Stimulated activated CD8-positive, alpha-beta memory T cell treated with anti-CD3 and anti-CD28 coated beads, Interleukin-4, amount 100 ng/mL, for 48 hours (primary cell): ENCODE measurements at regions not wholly inside any gene's neighbourhood (a gene's known extent, or its start where the extent isn't known, plus 50 kb on each side); places are given as distances from the start of the nearest gene placed in this dataset.

Source experiments
- DNase-seq: peaks from one replicate; pipeline ENCODE4 v3.0.0-alpha.2; 2020

DNA sequence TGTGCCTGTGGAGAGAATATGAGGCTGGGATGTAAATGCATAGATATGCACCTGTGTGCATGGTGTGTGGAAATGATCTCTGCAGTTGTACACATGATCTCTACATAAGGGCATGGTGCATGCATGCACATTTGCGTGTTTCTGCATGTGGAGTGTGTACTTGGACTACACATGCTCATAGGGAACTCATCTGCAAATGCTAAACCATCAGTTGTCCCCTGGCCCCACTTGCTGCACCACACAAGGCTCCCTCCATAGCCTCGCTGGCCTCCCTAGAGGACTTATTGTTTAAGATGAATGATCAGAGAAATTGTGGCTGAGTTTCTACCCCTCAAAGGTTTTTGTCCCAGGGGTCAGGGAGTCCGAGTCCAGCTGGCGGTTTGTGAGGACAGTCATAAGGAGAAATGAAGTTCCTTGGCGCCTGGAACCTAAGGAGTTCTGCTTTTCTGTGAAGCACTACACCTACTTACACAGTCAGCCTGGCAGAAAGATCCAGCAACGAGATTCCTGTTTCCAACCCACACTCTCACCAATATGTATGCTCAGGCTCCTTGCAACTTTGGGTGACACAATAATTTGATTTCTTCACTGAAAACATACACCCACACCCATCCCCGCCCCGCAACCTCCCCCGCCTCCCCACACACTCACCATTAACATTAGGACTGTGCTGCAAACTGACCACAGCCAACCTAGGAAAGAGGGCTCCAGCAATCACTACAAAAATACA lies 79.9 kb upstream of the CPEB4 start:
- no peak for DNase-seq

GRCh38 chr5:173809014-173809413 lies 79.1 kb upstream of the CPEB4 start:
- DNase-seq = no peak

DNA sequence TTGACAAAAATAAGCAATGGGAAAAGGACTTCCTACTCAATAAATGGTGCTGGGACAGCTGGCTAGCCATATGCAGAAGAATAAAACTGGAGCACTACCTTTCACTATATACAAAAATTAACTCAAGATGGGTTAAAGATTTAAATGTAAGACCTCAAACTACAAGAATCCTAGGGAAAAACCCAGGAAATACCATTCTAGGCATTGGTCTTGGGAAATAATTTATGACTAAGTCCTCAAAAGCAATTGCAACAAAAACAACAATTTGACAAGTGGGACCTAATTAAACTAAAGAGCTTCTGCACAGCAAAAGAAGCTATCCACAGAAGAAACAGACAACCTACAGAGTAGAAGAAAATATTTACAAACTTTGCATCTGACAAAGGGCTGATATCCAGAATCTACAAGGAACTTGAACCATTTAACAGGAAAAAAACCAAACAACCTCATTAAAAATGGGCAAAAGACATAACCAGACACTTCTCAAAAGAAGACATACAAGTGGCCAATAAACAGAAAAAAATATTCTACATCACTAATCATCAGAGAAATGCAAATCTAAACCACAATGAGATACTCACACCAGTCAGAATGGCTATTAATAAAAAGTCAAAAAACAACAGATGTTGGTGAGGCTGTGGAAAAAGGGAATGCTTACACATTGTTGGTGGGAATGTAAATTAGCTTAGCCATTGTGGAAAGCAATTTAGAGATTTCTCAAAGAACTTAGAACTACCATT lies 75.2 kb upstream of the CPEB4 start:
- DNase-seq = no peak

- no peak for DNase-seq
These were observed 74.1 kb upstream of the CPEB4 start for GRCh38 chr5:173814053-173814452.

DNA sequence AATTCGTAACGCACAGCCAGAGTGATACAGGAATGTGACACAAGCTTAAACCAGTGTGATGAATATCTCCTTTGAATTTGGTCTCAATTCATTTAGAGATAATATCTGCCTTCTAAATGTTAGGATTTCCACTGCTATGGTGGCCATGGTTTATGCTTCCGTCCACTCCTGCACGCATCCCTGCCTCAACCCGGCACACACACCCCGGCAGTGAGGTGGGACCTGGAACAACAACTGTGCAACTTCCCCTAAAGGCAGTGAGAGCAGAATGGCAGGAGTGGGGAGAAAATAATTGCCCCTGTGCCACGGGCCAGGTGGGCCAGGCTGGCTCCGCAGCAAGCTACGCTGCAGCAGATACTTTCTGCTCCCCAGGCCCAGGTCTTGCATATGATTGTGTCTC lies 72.6 kb upstream of the CPEB4 start:
- no peak for DNase-seq

DNA sequence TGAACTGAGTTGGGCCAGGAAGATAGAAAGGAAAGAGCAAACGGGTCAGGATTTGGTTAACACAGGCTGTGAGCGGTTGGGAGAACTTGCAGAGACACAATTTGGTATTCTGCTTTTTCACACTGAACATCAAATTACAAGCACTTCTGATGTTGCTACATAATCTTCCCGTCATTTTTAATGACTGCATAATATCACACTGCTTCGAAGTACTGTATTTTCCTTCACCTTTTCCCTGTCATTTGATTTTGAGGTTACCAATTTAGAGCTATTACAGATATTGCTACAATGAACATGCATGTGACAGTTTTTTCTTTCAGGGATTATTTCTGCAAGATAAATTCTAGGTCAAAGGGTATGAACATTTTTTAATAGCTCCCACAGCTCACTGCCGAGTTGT lies 71.4 kb upstream of the CPEB4 start:
- no peak for DNase-seq

DNA sequence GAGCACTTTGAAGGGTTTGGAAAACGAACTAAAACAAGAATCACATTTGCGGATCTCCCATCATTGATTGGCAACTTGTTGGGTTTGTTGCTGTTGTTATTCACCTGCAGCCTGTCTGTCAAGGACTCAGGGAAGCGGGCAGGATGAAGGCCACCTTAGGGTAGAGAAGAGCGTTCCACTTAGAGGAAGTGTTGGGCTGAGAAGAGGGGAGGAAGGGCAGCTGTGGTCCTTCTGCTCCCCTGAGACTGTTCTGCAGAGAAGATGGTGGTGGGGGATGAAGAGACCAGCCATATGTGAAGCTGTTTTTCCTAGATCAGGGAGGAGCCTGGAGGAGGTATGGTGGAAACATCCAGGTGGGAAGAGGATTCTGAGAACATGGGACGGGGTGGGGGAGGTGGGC lies 70.6 kb upstream of the CPEB4 start:
- no peak for DNase-seq

DNA sequence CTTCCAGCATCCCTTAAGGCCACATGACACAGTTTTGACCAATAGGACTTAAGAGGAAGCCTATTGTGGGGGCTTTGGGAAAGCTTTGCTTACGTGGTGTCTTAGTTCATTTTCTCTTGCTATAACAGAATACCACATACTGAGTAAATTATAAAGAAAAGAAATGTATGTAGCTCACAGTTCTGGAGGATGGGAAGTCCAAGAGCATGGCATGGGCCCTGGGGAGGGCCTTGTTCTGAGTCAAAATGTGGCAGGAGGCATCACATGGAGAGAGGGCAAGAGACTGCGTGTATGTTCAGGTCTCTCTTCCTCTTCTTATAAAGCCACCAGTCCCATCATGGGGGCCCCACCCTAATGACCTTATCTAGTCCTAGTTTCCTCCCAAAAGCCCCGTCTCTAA lies 68.6 kb upstream of the CPEB4 start:
- DNase-seq = no peak

- DNase-seq = no peak
These were observed 64.9 kb upstream of the CPEB4 start for GRCh38 chr5:173823274-173823644.

DNA sequence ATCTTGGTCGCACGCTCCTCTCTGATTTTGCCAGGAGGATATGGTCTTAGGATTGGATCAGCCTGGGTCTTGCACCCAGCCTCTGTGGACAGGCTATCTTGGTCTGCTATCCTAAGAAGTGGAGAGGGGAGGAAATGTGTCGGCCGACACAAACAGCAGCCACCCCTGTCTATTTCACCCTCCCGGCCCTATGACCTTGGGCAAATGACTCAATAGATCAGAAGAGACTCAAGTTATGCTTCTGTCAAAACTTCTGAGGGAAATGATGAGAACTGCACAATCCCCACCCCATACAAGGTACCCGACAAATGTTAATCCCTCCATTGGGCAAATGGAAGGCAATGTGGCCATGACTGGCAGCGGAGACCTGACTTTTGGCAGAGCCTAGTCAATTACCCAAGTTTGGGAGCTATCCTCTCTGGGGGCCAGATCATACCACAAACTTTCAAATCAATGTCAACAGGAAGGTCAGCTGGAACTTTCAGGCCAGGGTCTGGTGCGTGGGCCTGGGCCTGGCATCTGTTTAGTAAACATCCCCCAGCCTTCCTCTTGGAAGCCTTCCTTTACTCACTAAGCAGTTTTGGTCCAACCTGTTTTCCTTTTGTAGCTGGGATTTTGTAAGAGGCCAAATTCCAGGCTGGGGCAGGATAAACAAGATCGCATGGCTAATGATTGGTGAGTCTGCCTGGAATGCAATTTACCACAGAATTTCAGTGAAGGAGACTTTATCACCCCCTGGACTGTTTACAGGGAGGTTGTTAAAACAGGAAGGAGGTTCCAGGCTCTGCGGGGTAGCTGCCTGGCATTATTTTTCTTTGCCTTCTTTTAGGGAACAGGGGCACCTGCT lies 64.2 kb upstream of the CPEB4 start:
- no peak for DNase-seq

DNA sequence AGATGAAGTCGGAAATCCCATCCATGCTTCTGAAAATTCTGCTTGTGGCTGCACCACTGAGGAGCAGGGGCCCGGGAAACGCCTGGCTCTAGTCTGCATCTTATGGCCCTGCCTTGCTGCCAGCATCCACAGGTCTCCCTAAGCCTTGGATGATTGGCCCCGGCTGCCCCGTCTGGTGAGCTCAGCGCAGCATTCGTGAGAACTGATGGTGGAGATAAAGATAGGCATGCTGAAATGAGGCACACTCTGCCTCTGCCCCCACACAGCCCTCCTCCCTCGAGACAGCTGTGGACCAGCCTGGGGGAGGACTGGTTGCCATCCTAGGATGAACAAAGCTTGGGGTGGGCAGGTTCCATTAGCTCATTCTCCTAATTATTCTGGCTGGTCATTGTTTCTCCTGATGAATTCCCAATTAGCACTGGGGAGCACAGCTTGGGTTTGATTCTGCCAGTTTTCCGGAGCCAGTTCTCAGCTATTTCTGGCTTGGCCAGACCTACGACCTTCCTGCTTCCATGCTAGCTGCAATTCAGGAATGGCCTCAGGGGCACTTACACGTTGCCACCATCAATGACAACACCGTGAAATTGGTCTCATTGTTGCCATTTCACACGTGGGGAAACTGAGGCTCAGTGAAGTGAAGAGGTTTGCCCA lies 62.8 kb upstream of the CPEB4 start:
- DNase-seq = no peak

- DNase-seq = no peak
These were observed 62.1 kb upstream of the CPEB4 start for GRCh38 chr5:173826086-173826427.

GRCh38 chr5:173826428-173827350 lies 61.5 kb upstream of the CPEB4 start:
- no peak for DNase-seq

DNA sequence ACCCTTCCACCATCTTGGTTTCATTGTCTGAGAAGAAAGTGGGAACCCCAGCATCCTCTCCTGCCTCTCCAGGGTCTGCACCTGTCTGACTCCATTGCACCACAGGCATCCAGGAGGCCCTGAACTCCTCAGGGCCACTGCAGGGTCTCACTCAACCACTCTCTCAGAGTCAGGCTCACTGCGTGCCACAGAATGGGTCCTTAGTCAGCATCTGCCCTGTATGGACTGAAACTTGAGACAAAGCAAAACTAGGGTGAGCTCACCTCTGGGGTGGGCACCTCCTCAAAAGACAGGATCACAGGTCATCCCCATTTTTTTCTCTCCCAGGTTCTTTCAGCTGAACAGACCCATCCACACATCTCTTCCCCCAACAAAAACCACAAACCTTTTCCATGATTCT lies 59.2 kb upstream of the CPEB4 start:
- DNase-seq = no peak

- no peak for DNase-seq
These were observed 58.3 kb upstream of the CPEB4 start for GRCh38 chr5:173829826-173830225.

DNA sequence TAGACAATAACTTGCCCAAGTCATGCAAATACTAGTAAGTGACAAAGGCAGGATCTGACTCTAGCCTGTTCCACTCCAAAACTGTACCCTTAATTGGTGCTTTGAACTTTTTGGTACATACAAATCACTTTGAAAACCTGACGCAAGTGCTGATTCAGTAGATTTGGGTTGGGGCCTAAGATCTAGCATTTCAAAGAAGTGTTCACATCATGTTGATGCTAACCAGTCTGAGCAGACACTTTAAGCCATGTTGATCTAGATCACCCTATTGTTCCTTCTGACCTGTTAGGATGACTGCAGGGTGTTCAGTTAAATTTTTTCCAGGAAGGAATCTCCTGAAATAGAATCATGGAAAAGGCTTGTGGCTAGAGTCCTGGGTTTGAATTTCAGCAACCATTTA lies 57.7 kb upstream of the CPEB4 start:
- DNase-seq = no peak

- DNase-seq = no peak
These were observed 56.8 kb upstream of the CPEB4 start for GRCh38 chr5:173831196-173831914.

DNA sequence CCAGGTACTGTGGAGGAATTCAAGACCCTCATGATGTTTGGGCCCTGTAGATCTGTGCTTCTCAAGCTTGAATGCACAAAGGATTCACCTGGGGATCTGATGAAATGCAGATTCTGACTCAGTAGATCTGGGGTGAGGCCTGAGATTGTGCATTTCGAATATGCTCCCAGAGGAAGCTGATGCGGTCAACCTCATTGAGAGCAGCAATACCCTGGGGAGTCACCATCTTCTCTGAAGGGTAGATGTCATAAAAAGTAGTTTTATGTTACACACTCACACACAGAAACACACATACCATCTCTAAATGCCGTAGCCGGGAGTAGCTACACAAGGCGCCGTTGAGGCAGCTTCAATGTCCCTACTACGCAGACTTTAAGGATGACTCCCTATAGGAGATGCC lies 55.8 kb upstream of the CPEB4 start:
- DNase-seq = no peak

GRCh38 chr5:173833196-173833985 lies 54.8 kb upstream of the CPEB4 start:
- no peak for DNase-seq

DNA sequence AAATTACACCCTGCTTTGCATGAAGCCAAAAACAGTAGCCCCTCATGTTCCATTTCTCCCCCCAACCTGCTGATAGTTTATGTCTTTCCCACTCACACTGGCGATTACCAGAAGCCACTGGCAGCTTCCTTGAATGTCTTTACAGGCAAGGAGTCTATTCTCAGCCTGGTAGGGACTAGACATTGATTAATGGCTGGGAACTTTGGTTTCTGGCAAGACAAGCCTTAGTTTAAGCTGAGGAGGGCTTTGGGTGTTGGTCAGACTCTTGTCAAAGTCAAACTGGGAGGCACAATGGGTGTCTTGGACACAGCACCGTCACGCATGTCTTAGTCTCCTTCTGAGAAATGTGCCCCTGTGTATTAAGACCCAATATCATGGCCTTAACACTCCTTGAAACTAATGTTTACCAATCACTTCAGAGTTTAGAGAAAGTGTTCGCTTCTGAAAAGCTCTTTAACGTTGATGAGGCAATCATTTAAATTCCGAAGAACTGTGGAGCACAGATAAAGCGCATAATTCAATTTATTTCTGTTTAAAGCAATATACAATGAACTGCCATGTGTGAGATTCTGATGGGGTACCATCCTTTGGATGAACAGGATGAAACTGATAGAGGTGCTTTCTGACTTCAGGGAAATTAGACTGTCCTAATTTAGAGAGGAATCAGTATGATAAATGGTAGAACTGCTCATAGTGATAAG lies 53.9 kb upstream of the CPEB4 start:
- no peak for DNase-seq
